Sciatic nerve (tissue), 2 donors: ENCODE measurements at regions not wholly inside any gene's neighbourhood (a gene's known extent, or its start where the extent isn't known, plus 50 kb on each side); places are given as distances from the start of the nearest gene placed in this dataset.

Experiments used
- ATAC-seq: fragments of 200-7000 bp; cut with Tn5 transposase; one replicate; pipeline ENCODE4 v1.9.1; 2020; ENCODE audit warnings: mild to moderate bottlenecking, moderate library complexity
- DNase-seq: peaks from one replicate; pipeline ENCODE4 v3.0.0-alpha.2; 2020; ENCODE audit warnings: low spot score
- intact Hi-C: fragments of 100-400 bp; cut with DNase I; formaldehyde crosslinking; loops from one replicate; pipeline ENCODE4 v1.14.2; 2022
- donor health status: DM: no; HTN: no; CAD: no.
- donor health status: DM: no; HTN: no; CAD: no.

DNA sequence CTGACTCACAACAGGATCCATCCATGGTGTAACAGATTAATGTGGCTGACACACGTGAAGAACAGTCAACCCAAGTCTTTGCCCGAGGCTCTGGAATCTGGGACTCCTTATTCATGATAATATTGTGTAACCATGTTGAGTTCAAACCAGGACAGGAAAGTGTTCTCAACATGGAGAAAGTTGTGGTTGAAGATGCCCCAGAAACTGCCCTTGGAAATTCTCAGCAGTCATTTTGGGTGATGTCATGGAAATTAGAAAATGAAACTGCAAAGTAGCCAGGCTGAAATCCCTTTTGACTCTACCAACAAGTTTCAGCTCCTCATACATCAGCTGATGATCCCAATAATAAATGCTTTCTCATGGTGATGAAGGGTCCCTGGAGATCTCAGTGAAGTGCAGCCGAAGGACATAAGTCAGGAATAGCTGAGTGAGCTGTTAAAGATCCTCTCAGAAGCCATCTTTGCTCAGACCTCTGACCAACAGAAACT lies 307.7 kb downstream of the TNS1 start:
- DNase-seq (no peak), ATAC-seq (peak; percentile 80)
- intact Hi-C loops, result no loop called here

DNA sequence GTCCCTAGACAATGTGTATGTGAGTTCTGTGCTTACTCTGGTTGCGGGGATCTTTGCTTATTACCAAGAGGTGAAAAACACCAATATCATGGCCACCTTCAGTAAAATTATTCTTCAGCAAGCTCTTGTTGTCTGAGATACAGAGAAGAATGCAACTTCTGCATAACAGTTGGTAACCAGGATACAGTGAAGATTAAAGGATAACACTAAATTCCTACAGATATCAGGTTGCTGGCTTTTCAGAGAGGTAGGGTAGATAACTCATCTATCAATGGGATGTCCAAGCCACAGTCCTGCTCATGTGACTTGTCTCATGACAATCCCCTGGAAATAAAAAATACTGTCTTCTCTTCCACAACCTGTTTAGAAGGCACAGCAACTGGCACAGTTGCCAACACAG lies 308.5 kb downstream of the TNS1 start:
- DNase-seq (no peak), ATAC-seq (no peak)

DNA sequence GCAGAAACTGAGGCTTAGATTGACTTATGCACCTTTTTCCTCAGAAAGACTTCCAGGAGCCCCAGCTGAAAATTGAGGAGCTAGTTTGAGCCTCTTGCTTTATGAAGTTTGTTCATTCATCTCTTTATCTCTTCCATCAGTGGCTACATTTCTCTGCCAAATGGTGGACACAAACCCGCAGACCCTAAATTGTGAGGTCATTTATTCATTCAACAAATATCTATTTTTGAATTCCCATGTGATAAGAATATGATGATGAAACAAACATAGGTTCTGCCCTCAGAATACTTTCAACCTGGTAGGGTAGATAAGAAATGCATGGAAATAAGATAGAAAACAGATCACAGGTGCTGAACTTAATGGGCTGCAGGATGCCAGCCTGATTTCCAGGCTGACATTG lies 309.4 kb downstream of the TNS1 start:
- ATAC-seq (no peak), DNase-seq (no peak)
- intact Hi-C loops, result no loop called here

More for the DNA sequence above, 308.5 kb downstream of the TNS1 start:
- intact Hi-C loops, result no loop called here

DNA sequence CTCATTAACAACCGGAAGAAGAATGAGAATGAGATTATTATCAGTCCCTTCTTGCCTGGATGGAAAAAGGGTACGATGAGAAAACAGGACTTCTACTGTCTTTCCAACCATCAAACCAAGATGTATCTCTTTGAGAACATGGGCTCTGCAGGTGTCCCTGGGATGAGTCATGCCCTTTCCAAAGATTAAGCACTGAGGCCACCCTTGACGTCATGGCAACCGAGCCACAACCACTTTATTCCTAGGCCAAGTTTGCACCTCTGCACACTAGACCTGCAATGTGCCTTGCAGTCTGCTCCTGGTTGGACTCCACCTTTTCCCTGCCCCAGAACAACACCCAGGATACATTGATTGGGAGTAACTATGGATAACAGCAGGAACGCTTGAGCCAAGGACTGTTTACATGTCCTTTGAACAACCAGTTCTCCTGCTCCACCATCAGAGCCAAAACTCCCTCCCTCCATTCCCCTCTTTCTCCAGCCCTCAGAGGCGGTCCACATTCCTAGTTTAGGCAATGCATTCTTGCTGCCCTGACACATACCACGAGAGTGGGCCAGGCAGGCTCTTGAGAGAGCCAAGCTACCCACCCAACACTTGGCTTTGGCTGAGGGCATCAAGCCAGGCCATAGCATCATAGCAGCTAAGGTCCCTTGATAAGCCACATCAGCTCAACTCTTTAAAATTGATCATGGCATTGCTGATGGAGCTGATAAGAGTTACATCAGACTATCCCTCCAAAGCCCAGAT lies 310.7 kb downstream of the TNS1 start:
- intact Hi-C loops, result no loop called here
- DNase-seq, result no peak
- peak; percentile 68 for ATAC-seq

DNA sequence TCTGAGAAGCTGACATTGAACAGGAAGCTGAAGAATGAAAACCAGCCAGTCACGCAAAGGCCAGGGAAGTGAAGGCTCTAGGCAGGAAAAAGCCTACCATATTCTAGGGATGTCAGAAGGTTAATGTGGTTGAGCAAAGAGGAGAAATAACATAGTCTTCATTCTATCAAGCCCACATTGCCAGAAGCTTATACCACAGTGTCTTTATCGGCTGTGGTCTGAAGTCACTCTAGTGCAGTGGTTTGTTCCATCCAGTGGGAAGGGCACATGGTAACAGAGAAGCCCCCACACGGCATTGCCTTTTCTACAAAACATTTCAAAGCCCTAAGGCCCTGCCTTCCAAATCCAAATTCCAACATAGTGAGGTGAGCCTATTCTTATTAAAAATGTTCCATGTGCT lies 311.3 kb downstream of the TNS1 start:
- DNase-seq (no peak), ATAC-seq (no peak)
- intact Hi-C loops, result no loop called here

DNA sequence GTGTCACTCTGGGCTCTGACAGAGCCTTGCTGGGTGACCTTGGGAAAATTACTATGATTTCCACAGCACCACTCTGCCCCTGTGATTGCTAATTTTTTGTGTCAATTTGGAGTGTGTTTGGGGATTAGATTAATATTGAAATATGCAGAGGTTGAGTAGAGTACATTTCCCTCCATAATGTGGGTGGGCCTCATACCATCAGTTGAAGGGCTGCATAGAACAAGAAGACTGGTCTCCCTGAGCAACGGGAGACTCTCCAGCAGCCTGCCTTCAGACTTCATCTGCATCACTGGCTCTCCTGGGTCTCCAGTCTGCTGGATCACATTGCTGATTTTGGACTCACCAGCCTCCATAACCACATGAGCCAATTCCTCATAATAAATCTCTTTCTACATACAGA lies 313.7 kb downstream of the TNS1 start:
- ATAC-seq, result no peak
- intact Hi-C loops, result no loop called here
- DNase-seq, result no peak

DNA sequence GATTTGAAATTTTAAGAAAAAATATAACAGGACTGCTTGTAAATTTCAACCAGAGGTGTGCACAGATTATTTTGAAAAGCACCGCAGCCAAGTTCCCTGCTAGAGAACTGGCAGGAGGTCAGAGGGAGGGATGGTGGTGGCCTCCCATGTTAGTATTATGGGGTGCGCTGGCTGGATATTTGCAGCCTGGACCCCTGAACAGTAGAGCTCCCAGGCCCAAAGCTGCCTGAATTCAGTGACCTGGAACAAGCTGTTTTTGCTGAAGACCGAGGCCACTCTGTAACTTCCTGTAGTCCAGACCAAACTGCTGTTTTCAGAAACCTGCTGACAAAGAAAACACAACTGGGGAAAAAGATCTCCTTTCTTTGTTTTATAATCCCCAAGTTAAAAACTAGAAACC lies 314.3 kb downstream of the TNS1 start:
- DNase-seq (no peak), ATAC-seq (no peak)
- intact Hi-C loops, result no loop called here

DNA sequence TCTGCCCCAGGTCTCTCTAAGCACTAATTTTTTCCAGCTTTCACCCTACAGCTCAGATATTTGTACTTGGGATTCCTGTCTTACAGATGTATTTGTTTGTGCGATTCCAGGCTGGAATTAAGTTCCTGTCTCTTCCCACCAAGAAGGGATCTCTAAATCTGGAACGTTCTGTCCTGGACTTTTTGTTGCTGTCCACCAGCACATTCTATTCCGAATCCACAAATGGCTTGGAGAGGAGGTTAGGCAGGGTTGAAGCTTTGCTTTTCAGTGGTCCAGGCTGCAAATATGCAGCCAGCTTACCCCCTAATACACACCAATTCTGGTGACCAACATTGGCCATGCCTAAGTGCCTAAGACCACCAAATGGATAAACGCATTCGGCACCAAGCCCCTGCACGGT lies 315.0 kb downstream of the TNS1 start:
- intact Hi-C loops, result no loop called here
- ATAC-seq (no peak), DNase-seq (no peak)

DNA sequence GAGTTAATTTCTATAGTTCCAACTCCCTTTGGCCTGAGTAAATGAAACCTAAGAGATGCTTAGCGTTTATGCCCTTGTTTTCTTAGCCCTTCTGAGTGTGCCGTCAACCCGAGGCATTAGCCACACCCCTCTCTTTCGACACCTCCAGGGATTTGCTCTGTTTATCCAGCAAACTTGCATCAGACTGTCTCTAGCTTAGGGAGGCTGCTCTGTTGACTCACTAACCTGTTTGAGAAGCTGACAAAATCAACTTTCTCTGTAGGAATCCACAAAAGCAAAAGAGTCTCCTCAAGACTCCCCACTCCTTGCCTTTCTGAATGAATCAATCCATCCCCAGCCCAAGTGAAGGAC lies 317.6 kb downstream of the TNS1 start:
- DNase-seq (peak; percentile 67), ATAC-seq (peak; percentile 95)
- intact Hi-C loops, result no loop called here

DNA sequence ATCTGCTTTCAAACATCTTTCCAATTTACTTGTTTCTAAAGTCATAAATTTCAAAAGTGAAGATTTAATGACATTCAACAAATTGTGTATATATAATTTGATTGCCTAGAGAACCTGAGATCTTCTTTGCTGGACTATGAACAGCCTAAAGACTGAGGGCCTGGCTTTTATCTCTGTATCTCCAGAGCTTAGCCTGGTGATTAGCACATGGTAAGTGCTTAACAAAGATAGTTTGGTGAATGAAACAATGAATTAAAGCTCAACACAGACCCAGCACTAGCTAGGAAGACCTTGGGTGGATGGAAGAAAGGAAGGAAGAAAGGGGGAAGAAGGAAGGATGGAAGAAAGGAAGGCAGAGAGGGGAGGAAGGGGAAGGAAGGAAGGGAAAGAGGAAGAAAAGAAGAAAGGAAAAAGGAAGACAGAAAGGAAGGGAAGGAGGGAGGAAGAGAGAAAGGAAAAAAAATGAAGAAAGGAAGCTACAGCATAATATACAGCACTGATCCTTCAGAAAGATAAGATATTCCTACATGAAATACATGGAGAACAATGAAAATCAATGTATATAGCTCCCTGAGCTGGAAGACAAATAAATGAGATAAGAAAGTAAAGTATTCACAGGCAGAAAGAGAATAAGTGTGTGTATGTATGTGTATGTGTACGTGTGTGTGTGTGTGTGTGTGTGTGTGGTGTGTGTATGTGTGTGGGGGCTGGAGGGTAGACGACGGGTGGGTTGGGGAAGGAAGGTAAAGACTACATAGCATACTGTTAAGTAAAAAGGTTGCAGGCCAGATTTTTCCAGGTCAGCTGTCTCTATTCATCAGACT lies 318.2 kb downstream of the TNS1 start:
- DNase-seq (no peak), ATAC-seq (no peak)
- intact Hi-C loops, result no loop called here

DNA sequence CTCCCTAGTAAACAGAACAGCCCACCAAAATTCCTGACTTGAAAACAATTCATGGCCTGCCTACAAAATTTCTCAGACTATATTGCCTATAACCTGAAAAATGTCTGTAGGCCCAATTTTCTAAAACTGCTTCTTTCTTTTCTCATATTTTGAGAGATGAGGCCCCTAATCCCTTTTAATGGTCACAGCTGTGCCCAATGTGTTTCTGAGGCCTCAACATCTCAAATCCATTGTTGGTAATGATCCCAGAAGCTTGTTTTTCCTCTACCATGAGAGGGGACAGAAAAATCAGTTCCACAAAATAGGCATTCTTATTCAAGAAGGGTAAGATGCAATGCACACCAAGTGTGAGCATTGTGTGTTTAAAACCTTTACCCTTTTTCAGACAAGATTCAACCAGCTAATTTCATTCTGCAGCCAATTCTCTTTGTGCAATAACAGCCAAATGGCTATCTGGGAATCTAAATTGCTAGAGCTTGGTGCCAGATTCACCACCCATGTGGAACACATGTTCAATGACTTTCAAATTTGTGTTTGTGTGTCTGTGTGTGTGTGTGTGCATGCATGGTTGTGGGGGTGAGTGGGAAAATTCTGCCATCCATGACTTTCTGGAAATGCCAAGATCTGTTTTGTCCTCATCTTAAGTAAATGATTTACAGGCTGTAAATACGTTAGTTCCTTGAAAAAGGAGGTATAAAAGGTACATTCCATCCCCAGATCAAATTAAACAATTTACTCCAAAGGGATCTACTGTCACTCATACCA lies 319.5 kb downstream of the TNS1 start:
- no peak for ATAC-seq
- intact Hi-C loops, result no loop called here

DNA sequence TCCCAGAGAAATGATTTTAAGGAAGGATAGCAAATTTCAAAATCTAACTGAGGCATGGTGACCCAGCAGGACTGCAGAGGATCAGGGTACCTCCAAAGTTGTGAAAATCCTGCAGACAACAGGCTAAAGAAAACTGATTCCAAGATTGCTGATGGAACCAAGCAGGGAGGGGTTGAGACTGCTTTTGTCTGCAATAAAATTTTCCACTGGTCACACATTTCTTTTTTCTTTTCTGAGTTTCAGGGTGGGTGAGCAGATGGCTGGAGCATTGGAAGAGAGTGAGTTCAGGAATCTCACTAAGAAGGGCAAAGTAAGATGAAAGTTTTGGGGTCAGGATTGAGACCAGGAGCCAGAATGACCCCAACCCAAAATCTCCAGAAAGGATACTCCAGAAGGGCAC lies 321.0 kb downstream of the TNS1 start:
- peak; percentile 4 for ATAC-seq
- intact Hi-C loops, result no loop called here

More for the DNA sequence above, 319.5 kb downstream of the TNS1 start:
- no peak for DNase-seq

DNA sequence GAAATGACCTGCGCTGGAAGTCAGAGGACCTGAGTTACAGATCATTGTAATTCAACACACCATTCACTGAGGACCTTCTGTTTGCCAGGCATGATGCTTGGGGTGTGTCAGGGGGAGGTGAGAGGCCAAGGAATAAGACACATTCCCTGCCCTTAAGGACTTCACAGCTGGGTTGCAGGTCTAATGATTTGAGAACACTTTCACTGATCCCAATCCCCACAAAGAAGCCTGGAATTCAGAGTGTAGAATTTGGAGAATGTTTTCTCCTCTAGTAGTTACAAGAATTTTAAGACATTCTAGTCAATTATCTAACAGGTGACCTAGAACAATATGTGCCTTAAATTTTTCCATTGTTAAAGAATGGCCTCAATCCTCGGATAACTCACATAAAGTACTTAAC lies 322.4 kb downstream of the TNS1 start:
- ATAC-seq, result no peak
- no peak for DNase-seq
- intact Hi-C loops, result no loop called here

More for the DNA sequence above, 321.0 kb downstream of the TNS1 start:
- no peak for DNase-seq

DNA sequence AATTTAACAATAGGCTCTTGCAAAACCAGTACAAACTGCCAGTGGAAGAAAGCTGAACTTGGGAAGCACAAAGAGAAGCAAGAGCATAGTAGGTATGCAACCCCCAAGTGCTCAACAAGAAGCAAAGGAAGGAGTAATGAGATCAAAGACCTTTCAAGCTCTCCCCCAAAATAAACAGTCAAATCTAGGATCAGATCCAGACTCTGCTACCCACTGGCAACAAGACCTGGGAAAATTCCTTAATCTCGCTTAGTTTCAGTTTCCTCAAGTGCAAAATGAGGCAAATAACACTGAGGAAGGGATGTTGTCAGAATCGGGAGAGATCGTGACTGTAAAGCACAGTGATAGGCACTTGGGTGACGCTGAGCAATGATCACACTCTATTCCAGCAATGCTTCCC lies 329.2 kb downstream of the TNS1 start:
- peak; percentile 72 for ATAC-seq
- no peak for DNase-seq
- intact Hi-C loops, result no loop called here

DNA sequence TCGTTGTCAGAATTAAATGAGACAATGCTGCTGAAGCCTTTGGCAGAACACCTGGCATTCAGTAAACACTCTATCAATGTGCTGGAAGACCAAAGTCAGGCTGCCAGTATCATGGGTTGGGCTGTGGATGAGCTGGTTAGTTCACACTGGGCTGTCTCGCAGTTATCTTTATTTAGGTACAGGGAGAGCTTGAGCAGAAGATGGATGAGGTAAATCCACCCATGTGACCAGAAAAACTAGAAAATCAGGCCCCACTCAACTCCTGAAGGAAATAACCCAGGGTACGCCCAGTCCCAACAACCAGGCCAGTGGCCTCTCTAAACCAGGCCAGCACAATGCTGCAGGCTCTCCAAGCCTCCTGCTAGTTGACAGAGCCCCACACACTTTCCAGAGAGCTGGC lies 330.3 kb downstream of the TNS1 start:
- DNase-seq (no peak), ATAC-seq (no peak)
- intact Hi-C loops, result no loop called here

DNA sequence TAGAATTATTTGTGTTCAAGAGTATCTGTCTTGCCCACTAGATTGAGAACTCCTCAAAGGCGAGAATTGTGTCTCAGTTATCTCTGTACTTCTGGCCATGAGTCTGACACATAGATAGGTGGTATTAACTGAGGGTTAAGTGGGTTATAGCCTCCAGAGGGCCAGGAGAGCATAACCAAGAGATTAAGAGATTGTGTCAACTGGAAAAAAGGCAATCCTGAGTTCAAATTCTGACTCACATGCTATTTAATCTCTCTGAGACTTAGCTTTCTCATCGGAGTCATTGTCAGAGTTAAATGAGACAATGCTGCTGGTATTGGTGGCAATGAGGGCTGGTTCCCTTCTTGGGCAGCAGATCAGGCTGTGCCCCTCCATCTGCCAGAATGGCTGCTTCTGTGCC lies 330.9 kb downstream of the TNS1 start:
- no peak for ATAC-seq
- no peak for DNase-seq
- intact Hi-C loops, result no loop called here

DNA sequence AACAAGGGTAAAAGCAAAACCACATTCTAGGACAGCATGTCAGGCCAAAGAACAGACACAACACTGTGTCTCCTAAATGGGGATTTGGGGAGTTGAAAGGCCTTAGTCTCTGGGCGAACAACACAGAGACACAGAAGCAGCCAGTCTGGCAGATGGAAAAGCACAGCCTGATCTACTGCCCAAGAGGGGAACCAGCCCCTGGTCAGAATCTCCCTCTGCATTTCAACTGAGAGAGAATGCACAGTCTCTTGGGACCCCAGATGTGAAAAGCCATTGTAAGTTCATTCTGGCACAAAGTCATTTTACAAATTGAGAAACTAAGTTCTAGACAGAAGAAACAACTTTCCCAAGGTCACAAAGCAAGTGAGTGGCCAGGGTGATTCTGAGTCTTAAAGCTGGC lies 331.7 kb downstream of the TNS1 start:
- no peak for DNase-seq
- ATAC-seq, result peak; percentile 12
- intact Hi-C loops, result no loop called here

DNA sequence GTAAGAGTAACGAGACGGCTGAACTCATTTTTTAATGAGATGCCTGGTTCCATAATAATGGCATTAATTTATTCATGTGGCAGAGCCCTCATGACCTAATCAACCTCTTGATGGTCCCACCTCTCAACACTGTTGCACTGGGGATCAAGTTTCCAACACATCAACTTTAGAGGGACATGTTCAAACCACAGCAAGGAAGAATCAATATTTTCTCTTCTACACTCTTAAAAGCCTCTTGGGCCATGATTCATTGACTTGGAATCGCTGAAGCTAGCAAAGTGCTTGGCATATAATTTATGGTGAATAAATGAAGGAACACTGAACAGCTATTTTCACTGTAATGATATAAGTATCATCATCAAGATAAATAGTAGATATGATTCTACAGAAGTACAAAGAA lies 333.0 kb downstream of the TNS1 start:
- no peak for ATAC-seq

DNA sequence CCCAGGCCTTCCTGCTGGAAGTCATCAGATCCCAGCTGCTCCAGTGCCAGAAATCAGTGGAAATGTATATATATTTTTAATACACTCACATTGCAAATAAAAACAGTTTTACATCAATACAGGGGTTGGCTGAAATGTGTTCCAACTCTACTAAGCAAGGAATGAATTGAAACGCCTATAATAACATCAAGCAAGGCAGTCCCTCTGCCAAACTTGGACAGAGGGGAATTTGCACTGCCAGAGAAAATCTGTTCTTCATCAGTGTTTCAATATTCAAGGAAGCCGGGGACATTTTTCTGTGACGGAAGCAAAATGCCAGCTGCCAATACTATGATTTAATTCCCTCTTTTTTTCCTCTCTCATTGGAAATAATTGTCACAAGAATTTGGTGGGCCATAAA lies 335.3 kb downstream of the TNS1 start:
- DNase-seq (no peak), ATAC-seq (peak; percentile 90)
- intact Hi-C loops, result no loop called here

More for the DNA sequence above, 333.0 kb downstream of the TNS1 start:
- no peak for DNase-seq
- intact Hi-C loops, result no loop called here

DNA sequence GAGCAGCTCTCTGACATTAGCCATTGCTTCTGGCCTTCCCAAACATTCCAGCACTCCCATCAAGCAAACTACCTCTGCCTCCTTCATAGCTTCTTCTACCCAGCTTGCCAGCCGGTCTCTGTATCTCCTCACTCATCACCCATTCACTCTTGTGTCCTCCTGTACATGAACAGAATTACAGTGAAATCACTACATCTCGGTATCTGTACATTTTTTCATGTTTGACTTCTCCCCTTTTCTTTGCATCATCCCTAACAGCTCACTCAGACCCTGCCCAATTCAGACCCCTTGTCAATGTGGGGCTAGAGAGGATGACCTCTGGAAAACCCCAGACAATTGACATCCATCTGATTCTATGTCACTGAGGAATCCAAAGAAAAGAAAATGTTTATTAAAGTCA lies 335.8 kb downstream of the TNS1 start:
- ATAC-seq (peak; percentile 3), DNase-seq (no peak)
- intact Hi-C loops, result no loop called here
